ENCODE measurements at regions not wholly inside any gene's neighbourhood (a gene's known extent, or its start where the extent isn't known, plus 50 kb on each side); places are given as distances from the start of the nearest gene placed in this dataset.
A peak's percentile ranks its signal among the peaks of the same experiment; 100 is the strongest.

DNA sequence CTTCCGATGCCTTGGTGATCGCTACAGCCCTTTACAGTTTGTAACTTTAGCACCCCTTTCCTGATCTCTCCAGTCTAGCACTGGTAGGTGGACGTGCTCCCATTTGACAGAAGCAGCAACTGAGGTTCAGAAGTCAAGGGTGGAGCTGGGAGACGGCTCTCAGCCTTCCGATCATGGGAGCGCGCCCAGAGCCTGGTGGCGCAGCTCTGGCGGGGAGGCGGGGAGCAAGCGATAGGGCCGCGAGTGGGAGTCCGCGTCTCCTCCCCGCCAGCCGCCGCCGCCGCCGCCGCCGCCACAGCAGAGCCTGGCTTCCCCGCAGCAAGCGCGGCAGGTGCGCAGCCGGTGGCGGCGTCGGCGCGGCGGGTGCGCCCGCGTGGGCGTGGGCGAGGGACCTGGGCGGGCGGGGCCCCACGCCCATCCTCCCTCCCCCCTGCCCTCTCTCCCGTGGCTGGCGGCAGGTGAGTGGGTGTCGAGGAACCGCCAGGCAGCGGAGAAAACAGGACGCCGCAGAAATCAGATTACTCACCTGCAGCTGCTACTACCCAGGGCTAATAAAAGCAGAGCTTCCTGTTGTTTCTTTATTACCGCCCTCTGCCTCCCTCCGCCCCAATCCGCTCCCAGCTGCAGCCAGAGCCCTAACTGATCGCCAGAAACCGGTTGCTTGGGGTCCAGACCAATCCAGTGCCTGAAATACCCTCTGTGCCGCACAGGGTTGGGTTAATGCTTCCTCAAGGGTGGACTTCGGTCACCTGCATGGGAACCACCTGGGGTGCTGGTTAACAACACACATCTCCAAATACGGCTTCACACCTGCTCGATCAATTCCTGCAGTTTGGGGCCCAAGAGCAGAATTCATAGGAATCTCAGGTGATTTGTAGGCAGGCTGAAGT lies 60.2 kb upstream of the ID3 start:
- H3K27me3 Mint-ChIP-seq (ENCODE audit: insufficient read depth): peaks cover 22% of the 10 kb centered on the region

GRCh38 chr1:23618586-23619083 lies 59.3 kb upstream of the ID3 start:
- Histone ChIP-seq H3K27me3 (ENCODE audit: control insufficient read depth, insufficient read depth, low read length, poor library complexity, severe bottlenecking) (peaks cover 19% of the 10 kb centered on the region), H3K9me3 (ENCODE audit: control insufficient read depth, low read length) (no peaks in the 10 kb centered on the region), H3K4me1 (ENCODE audit: control insufficient read depth, insufficient read depth, low read length) (no peaks in the 10 kb centered on the region), H3K9ac (ENCODE audit: extremely low read depth, low read length, poor library complexity, severe bottlenecking) (no peak overlapping the region), H3K4me3 (ENCODE audit: low read length) (no peak overlapping the region), H3K27ac (ENCODE audit: low read depth, low read length) (no peak overlapping the region), H3K36me3 (ENCODE audit: control insufficient read depth, insufficient read depth, low read length) (no peaks in the 10 kb centered on the region)
- TF ChIP-seq CTCF (conservative IDR thresholded peaks at IDR 0.05): no peak
- no peaks in the 10 kb centered on the region for H3K36me3 Mint-ChIP-seq (ENCODE audit: low read depth)
- DNase-seq: no peak
- H3K9me3 Mint-ChIP-seq: no peaks in the 10 kb centered on the region
- H3K4me1 Mint-ChIP-seq: peaks cover 20% of the 10 kb centered on the region
- H3K27me3 Mint-ChIP-seq (ENCODE audit: insufficient read depth): peaks cover 21% of the 10 kb centered on the region
- peak overlapping the region; percentile 18 for H3K27ac Mint-ChIP-seq
- H3K4me3 Mint-ChIP-seq: peak overlapping the region; percentile 54
- WGBS, 2 experiments (ENCODE audit: insufficient coverage in 1 of 2, insufficient read length in 1 of 2): 86 to 93% methylated on average over 3 to 7 of the region's 7 CpGs

More for the DNA sequence above, 60.2 kb upstream of the ID3 start:
- Mint-ChIP-seq H3K36me3 (ENCODE audit: low read depth) (no peaks in the 10 kb centered on the region), H3K27ac (no peak overlapping the region), H3K4me1 (peaks cover 19% of the 10 kb centered on the region), H3K9me3 (no peaks in the 10 kb centered on the region), H3K4me3 (peak overlapping the region; percentile 54)
- Histone ChIP-seq H3K4me3 (ENCODE audit: low read length) (peak overlapping the region; percentile 71), H3K9ac (ENCODE audit: extremely low read depth, low read length, poor library complexity, severe bottlenecking) (no peak overlapping the region), H3K27ac (ENCODE audit: low read depth, low read length) (no peak overlapping the region), H3K27me3 (ENCODE audit: control insufficient read depth, insufficient read depth, low read length, poor library complexity, severe bottlenecking) (peaks cover 19% of the 10 kb centered on the region), H3K9me3 (ENCODE audit: control insufficient read depth, low read length) (no peaks in the 10 kb centered on the region), H3K4me1 (ENCODE audit: control insufficient read depth, insufficient read depth, low read length) (no peaks in the 10 kb centered on the region), H3K36me3 (ENCODE audit: control insufficient read depth, insufficient read depth, low read length) (no peaks in the 10 kb centered on the region)
- TF ChIP-seq CTCF (conservative IDR thresholded peaks at IDR 0.05): no peak
- WGBS, 2 experiments (ENCODE audit: insufficient coverage in 1 of 2, insufficient read length in 1 of 2): 15 to 42% methylated on average over 15 to 58 of the region's 58 CpGs
- DNase-seq: peak; percentile 87

- peaks cover 21% of the 10 kb centered on the region for H3K27me3 Mint-ChIP-seq (ENCODE audit: insufficient read depth)
- no peaks in the 10 kb centered on the region for H3K36me3 Mint-ChIP-seq (ENCODE audit: low read depth)
- Histone ChIP-seq H3K9me3 (ENCODE audit: control insufficient read depth, low read length) (no peaks in the 10 kb centered on the region), H3K9ac (ENCODE audit: extremely low read depth, low read length, poor library complexity, severe bottlenecking) (no peak overlapping the region), H3K36me3 (ENCODE audit: control insufficient read depth, insufficient read depth, low read length) (no peaks in the 10 kb centered on the region), H3K27ac (ENCODE audit: low read depth, low read length) (no peak overlapping the region), H3K4me3 (ENCODE audit: low read length) (no peak overlapping the region), H3K4me1 (ENCODE audit: control insufficient read depth, insufficient read depth, low read length) (peaks cover 8% of the 10 kb centered on the region), H3K27me3 (ENCODE audit: control insufficient read depth, insufficient read depth, low read length, poor library complexity, severe bottlenecking) (peaks cover 19% of the 10 kb centered on the region)
- no peak for TF ChIP-seq CTCF (conservative IDR thresholded peaks at IDR 0.05)
- WGBS, 2 experiments (ENCODE audit: insufficient coverage in 1 of 2, insufficient read length in 1 of 2): 89 to 92% methylated on average over 7 to 8 of the region's 8 CpGs
- peaks cover 35% of the 10 kb centered on the region for H3K4me1 Mint-ChIP-seq
- no peak overlapping the region for H3K4me3 Mint-ChIP-seq
- H3K27ac Mint-ChIP-seq: no peak overlapping the region
- no peak for DNase-seq
- H3K9me3 Mint-ChIP-seq: no peaks in the 10 kb centered on the region
Measured at GRCh38 chr1:23617084-23617521, 57.8 kb upstream of the ID3 start.

Data from endodermal cell (in vitro differentiated cells).